Endothelial cell of umbilical vein (primary cell): ENCODE measurements at regions not wholly inside any gene's neighbourhood (a gene's known extent, or its start where the extent isn't known, plus 50 kb on each side); places are given as distances from the start of the nearest gene placed in this dataset.

Experiments
- EZH2 ChIP-seq: IDR thresholded peaks from 2 replicates; pipeline ENCODE4 v1.6.1; 2012; ENCODE audit warnings: borderline replicate concordance, low read depth, mild to moderate bottlenecking, moderate library complexity, low read length, inconsistent platforms; ENCODE audit not compliant: severe bottlenecking
- TF ChIP-seq, protein P1 (sequence below), 2 donors: IDR thresholded peaks; 1 replicate in 1 of 2; 2 replicates in 1 of 2; pipeline ENCODE4 v1.5.1; 2011; ENCODE audit warnings: low read length in 2 of 2, mild to moderate bottlenecking in 2 of 2, moderate library complexity in 2 of 2, control low read depth in 1 of 2, inconsistent platforms in 1 of 2, low read depth in 1 of 2; ENCODE audit not compliant: insufficient read depth in 1 of 2; ENCODE audit errors: extremely low read depth in 1 of 2

DNA sequence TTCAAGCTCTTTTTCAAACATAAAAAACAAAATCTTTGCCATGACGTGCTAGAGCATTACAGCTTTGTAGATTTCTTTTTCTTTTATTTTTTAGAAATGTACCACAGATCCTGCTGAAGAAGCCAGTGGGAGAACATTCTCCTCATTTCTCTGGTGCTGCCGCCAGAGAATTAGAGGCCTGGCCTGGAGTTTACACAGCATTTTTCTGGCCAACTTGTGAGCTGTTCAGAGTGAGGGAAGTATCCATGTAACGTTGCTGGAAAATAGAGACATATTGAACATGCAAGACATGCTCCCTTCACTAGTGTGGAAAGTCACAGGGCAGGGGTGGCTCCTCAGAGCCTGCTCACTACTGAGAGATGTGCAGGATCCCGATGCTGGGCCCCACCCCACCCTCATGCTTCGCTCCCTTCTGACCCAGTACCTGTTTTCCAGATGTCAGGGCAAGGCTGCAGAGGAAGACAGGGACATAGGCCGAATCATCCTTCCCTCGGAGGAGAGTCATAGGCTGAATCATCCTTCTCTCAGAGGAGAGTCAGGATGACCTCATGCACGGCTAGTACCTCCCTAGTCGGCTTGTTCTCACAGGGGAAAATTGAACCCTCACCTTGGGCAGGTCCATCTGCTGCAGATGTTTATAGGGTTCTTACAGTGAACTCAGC lies 298.5 kb downstream of the INSIG2 start:
- no peak for TF ChIP-seq EZH2
- TF ChIP-seq, protein P1, sequence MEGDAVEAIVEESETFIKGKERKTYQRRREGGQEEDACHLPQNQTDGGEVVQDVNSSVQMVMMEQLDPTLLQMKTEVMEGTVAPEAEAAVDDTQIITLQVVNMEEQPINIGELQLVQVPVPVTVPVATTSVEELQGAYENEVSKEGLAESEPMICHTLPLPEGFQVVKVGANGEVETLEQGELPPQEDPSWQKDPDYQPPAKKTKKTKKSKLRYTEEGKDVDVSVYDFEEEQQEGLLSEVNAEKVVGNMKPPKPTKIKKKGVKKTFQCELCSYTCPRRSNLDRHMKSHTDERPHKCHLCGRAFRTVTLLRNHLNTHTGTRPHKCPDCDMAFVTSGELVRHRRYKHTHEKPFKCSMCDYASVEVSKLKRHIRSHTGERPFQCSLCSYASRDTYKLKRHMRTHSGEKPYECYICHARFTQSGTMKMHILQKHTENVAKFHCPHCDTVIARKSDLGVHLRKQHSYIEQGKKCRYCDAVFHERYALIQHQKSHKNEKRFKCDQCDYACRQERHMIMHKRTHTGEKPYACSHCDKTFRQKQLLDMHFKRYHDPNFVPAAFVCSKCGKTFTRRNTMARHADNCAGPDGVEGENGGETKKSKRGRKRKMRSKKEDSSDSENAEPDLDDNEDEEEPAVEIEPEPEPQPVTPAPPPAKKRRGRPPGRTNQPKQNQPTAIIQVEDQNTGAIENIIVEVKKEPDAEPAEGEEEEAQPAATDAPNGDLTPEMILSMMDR (IDR thresholded peaks at IDR 0.05; ENCODE audit: extremely low read depth in 1 of 2, insufficient read depth in 1 of 2, low read depth in 1 of 2, low read length in 2 of 2): no peak
